MM.1S (cell line): ENCODE measurements at regions not wholly inside any gene's neighbourhood (a gene's known extent, or its start where the extent isn't known, plus 50 kb on each side); places are given as distances from the start of the nearest gene placed in this dataset.

ENCODE experiments used
- CTCF ChIP-seq: fragments of 300-600 bp; sonication (generic); IDR thresholded peaks from 2 replicates; pipeline ENCODE4 v1.5.1; 2016; ENCODE audit warnings: antibody characterized with exemption, low read length, mixed read lengths
- EZH2 ChIP-seq: fragments of 300-600 bp; sonication (generic); optimal IDR thresholded peaks from 2 replicates; pipeline ENCODE3; 2017; ENCODE audit warnings: low read depth, mild to moderate bottlenecking, antibody characterized with exemption, low read length, mixed read lengths
- EZH2phosphoT487 ChIP-seq: fragments of 300-600 bp; sonication (generic); IDR thresholded peaks from 2 replicates; pipeline ENCODE4 v1.6.1; 2018; ENCODE audit warnings: antibody characterized with exemption, low read length

- TF ChIP-seq CTCF = no peak
- TF ChIP-seq EZH2 = no peak
- no peak for TF ChIP-seq EZH2phosphoT487
Measured at GRCh38 chr3:25894101-25894500, 104.2 kb downstream of the OXSM start.
